Thyroid gland (tissue), 4 donors: ENCODE measurements at regions not wholly inside any gene's neighbourhood (a gene's known extent, or its start where the extent isn't known, plus 50 kb on each side); places are given as distances from the start of the nearest gene placed in this dataset.
"Not testable (repeated sequence)": the region's sequence is repeated elsewhere in the genome, so short reads cannot be mapped to it uniquely, and the experiment has no call there.

Source experiments
- DNase-seq, 2 donors: peaks; one replicate each; pipeline ENCODE4 v3.0.0-alpha.2; 2019
- H3K27ac ChIP-seq, 3 donors: fragments of 200-600 bp; sonication (generic); 1 replicate in 2 of 3; 2 replicates in 1 of 3; pipeline ENCODE4 v1.5.1; 2016 to 2019; ENCODE audit warnings: mild to moderate bottlenecking in 1 of 3, moderate library complexity in 1 of 3
- H3K27me3 ChIP-seq: fragments of 200-600 bp; sonication (generic); one replicate; pipeline ENCODE4 v1.5.1; 2019
- H3K36me3 ChIP-seq, 2 donors: fragments of 200-600 bp; sonication (generic); one replicate each; pipeline ENCODE4 v1.5.1; 2016 to 2019
- H3K4me1 ChIP-seq, 2 donors: fragments of 200-600 bp; sonication (generic); one replicate each; pipeline ENCODE4 v1.5.1; 2017 to 2019
- H3K4me3 ChIP-seq, 3 donors: fragments of 200-600 bp; sonication (generic); replicated peaks in 1 of 3; 1 replicate in 2 of 3; 2 replicates in 1 of 3; pipeline ENCODE4 v1.5.1; 2016; ENCODE audit warnings: mild to moderate bottlenecking in 1 of 3
- H3K9me3 ChIP-seq: fragments of 200-600 bp; sonication (generic); one replicate; pipeline ENCODE4 v1.5.1; 2017
- POLR2A ChIP-seq, 2 donors: fragments of 450-650 bp; IDR thresholded peaks; one replicate each; pipeline ENCODE4 v1.6.1; 2017; ENCODE audit warnings: antibody characterized with exemption in 2 of 2, mild to moderate bottlenecking in 2 of 2, moderate library complexity in 1 of 2
- WGBS, 2 donors: methylation state at CpG; one replicate each; pipeline ENCODE4 v1.1.5; 2017; 5-methylcytosine and 5-hydroxymethylcytosine counted together
- intact Hi-C: fragments of 100-400 bp; cut with DNase I; formaldehyde crosslinking; loops from one replicate; pipeline ENCODE4 v1.15.1; 2023
- TF ChIP-seq, protein P1 (sequence below), 6 experiments: fragments of 200-600 bp in 3 of 6; fragments of 450-650 bp in 3 of 6; sonication (generic) in 3 of 6; IDR thresholded peaks; one replicate each; pipeline ENCODE4 v1.5.1; 2016 to 2019; ENCODE audit warnings: antibody characterized with exemption in 6 of 6, mild to moderate bottlenecking in 2 of 6, inconsistent platforms in 1 of 6, moderate library complexity in 1 of 6

GRCh38 chr6:147693181-147693580 is 184.7 kb downstream of the SAMD5 start:
- WGBS, 2 donors: 89 to 94% methylated on average over 6 of the region's 6 CpGs
- intact Hi-C loops: no loop called here
- H3K4me3 ChIP-seq: no peak overlapping the region

GRCh38 chr6:147694556-147694955 is 186.1 kb downstream of the SAMD5 start:
- WGBS, 2 donors: 92 to 95% methylated on average over 3 of the region's 3 CpGs
- H3K9me3 ChIP-seq, DNase-seq, H3K4me1 ChIP-seq, intact Hi-C loops, H3K27me3 ChIP-seq, H3K4me3 ChIP-seq, H3K36me3 ChIP-seq, H3K27ac ChIP-seq: not testable (repeated sequence)

More at GRCh38 chr6:147693181-147693580, 184.7 kb downstream of the SAMD5 start:
- no peaks in the 10 kb centered on the region for H3K27me3 ChIP-seq
- no peaks in the 10 kb centered on the region for H3K9me3 ChIP-seq
- H3K27ac ChIP-seq: no peak overlapping the region
- H3K4me1 ChIP-seq: no peaks in the 10 kb centered on the region
- no peak for TF ChIP-seq POLR2A (IDR thresholded peaks at IDR 0.05)
- TF ChIP-seq, protein P1, sequence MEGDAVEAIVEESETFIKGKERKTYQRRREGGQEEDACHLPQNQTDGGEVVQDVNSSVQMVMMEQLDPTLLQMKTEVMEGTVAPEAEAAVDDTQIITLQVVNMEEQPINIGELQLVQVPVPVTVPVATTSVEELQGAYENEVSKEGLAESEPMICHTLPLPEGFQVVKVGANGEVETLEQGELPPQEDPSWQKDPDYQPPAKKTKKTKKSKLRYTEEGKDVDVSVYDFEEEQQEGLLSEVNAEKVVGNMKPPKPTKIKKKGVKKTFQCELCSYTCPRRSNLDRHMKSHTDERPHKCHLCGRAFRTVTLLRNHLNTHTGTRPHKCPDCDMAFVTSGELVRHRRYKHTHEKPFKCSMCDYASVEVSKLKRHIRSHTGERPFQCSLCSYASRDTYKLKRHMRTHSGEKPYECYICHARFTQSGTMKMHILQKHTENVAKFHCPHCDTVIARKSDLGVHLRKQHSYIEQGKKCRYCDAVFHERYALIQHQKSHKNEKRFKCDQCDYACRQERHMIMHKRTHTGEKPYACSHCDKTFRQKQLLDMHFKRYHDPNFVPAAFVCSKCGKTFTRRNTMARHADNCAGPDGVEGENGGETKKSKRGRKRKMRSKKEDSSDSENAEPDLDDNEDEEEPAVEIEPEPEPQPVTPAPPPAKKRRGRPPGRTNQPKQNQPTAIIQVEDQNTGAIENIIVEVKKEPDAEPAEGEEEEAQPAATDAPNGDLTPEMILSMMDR (IDR thresholded peaks at IDR 0.05): no peak
- no peaks in the 10 kb centered on the region for H3K36me3 ChIP-seq
- no peak for DNase-seq

- no peak overlapping the region for H3K4me3 ChIP-seq
- H3K27ac ChIP-seq: no peak overlapping the region
- intact Hi-C loops: no loop called here
- H3K27me3 ChIP-seq: no peaks in the 10 kb centered on the region
- H3K9me3 ChIP-seq: no peaks in the 10 kb centered on the region
- H3K36me3 ChIP-seq: no peaks in the 10 kb centered on the region
- no peaks in the 10 kb centered on the region for H3K4me1 ChIP-seq
- no peak for DNase-seq
- 46 to 93% methylated on average over 1 of the region's 1 CpG for WGBS, 2 donors
- no peak for TF ChIP-seq POLR2A (IDR thresholded peaks at IDR 0.05)
- TF ChIP-seq, protein P1 (IDR thresholded peaks at IDR 0.05): no peak
Measured at GRCh38 chr6:147695819-147696218, 187.3 kb downstream of the SAMD5 start.

DNA sequence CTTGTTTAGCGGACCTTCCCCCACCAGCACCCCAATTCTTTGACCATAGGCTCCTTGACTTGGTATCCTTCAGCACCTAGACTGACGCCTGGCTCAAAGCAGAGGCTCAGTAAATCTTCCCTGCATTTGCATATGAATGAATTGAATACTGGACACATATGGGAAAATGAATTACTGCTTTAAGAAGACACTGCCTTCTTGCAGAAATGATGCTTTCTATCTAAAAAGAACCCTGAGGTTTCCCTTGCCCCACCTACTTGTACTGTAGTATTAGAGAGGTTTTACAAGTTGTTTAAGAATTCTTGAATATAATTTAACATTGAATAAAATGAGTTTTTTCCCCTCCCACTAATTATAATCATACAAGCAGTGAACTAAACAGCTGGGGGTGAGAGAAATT is 190.7 kb downstream of the SAMD5 start:
- no peaks in the 10 kb centered on the region for H3K9me3 ChIP-seq
- no peaks in the 10 kb centered on the region for H3K27me3 ChIP-seq
- H3K36me3 ChIP-seq: no peaks in the 10 kb centered on the region
- intact Hi-C loops: no loop called here
- WGBS, 2 donors: 87 to 100% methylated on average over 2 of the region's 2 CpGs
- no peak for DNase-seq
- no peak overlapping the region for H3K27ac ChIP-seq
- no peaks in the 10 kb centered on the region for H3K4me1 ChIP-seq
- H3K4me3 ChIP-seq: no peak overlapping the region
- TF ChIP-seq, protein P1 (IDR thresholded peaks at IDR 0.05): no peak
- no peak for TF ChIP-seq POLR2A (IDR thresholded peaks at IDR 0.05)

GRCh38 chr6:147699637-147700036 is 191.1 kb downstream of the SAMD5 start:
- no peak for TF ChIP-seq POLR2A (IDR thresholded peaks at IDR 0.05)
- TF ChIP-seq, protein P1 (IDR thresholded peaks at IDR 0.05): no peak
- WGBS, 2 donors: 64 to 79% methylated on average over 4 of the region's 4 CpGs
- H3K27me3 ChIP-seq: no peaks in the 10 kb centered on the region
- H3K4me3 ChIP-seq: no peak overlapping the region
- no peak overlapping the region for H3K27ac ChIP-seq
- no peaks in the 10 kb centered on the region for H3K36me3 ChIP-seq
- H3K4me1 ChIP-seq: no peaks in the 10 kb centered on the region
- intact Hi-C loops: no loop called here
- no peaks in the 10 kb centered on the region for H3K9me3 ChIP-seq
- no peak for DNase-seq
